ENCODE measurements at regions not wholly inside any gene's neighbourhood (a gene's known extent, or its start where the extent isn't known, plus 50 kb on each side); places are given as distances from the start of the nearest gene placed in this dataset.
A peak's percentile ranks its signal among the peaks of the same experiment; 100 is the strongest.

GRCh38 chr9:88045686-88046085 is 71.4 kb upstream of the CDK20 start:
- Histone ChIP-seq H3K27me3 (no peaks in the 10 kb centered on the region), H3K36me3 (no peaks in the 10 kb centered on the region), H3K27ac (no peak overlapping the region), H3K4me1 (no peaks in the 10 kb centered on the region), H3K4me3 (no peak overlapping the region), H3K9me3 (peaks cover 0 to 9% (median 0%) of the 10 kb centered on the region in 4 donors)
- ATAC-seq: no peak
- no peak for TF ChIP-seq CTCF (IDR thresholded peaks at IDR 0.05)
- no peak for TF ChIP-seq POLR2A (IDR thresholded peaks at IDR 0.05)
- no peak for DNase-seq
- intact Hi-C loops (cut with DNase I): no loop called here
- 79% methylated on average over 3 of the region's 3 CpGs for WGBS (ENCODE audit: insufficient coverage, low coverage, low lambda C conversion rate, missing lambda C conversion rate)

GRCh38 chr9:88044200-88044599 is 69.9 kb upstream of the CDK20 start:
- ATAC-seq: no peak
- no peak overlapping the region for H3K4me3 ChIP-seq
- no peaks in the 10 kb centered on the region for H3K4me1 ChIP-seq
- no peaks in the 10 kb centered on the region for H3K36me3 ChIP-seq
- no peak for DNase-seq
- intact Hi-C loops (cut with DNase I): no loop called here
- H3K9me3 ChIP-seq: peaks cover 0 to 9% (median 0%) of the 10 kb centered on the region in 4 donors
- no peaks in the 10 kb centered on the region for H3K27me3 ChIP-seq
- WGBS (ENCODE audit: insufficient coverage, low coverage, low lambda C conversion rate, missing lambda C conversion rate): 67% methylated on average over 2 of the region's 3 CpGs
- H3K27ac ChIP-seq: no peak overlapping the region
- no peak for TF ChIP-seq POLR2A (IDR thresholded peaks at IDR 0.05)
- no peak for TF ChIP-seq CTCF (IDR thresholded peaks at IDR 0.05)

GRCh38 chr9:88043647-88044046 is 69.3 kb upstream of the CDK20 start:
- intact Hi-C loops (cut with DNase I): no loop called here
- ATAC-seq: no peak
- Histone ChIP-seq H3K27me3 (no peaks in the 10 kb centered on the region), H3K36me3 (no peaks in the 10 kb centered on the region), H3K4me3 (no peak overlapping the region), H3K27ac (no peak overlapping the region), H3K4me1 (no peaks in the 10 kb centered on the region), H3K9me3 (peaks cover 0 to 9% (median 0%) of the 10 kb centered on the region in 4 donors)
- TF ChIP-seq POLR2A (IDR thresholded peaks at IDR 0.05) (no peak), CTCF (IDR thresholded peaks at IDR 0.05) (no peak)
- WGBS (ENCODE audit: insufficient coverage, low coverage, low lambda C conversion rate, missing lambda C conversion rate): 100% methylated on average over 1 of the region's 3 CpGs
- no peak for DNase-seq

GRCh38 chr9:88041447-88041846 is 67.1 kb upstream of the CDK20 start:
- no peaks in the 10 kb centered on the region for H3K27me3 ChIP-seq
- no peak overlapping the region for H3K27ac ChIP-seq
- peaks cover 0 to 9% (median 0%) of the 10 kb centered on the region in 4 donors for H3K9me3 ChIP-seq
- peak in 3 of 4 donors; percentile 30 to 60 (median 50) for ATAC-seq
- no peaks in the 10 kb centered on the region for H3K4me1 ChIP-seq
- TF ChIP-seq CTCF (IDR thresholded peaks at IDR 0.05) (peak; percentile 41 to 56 (median 51)), POLR2A (IDR thresholded peaks at IDR 0.05) (no peak)
- 78% methylated on average over 1 of the region's 1 CpG for WGBS (ENCODE audit: insufficient coverage, low coverage, low lambda C conversion rate, missing lambda C conversion rate)
- no peak for DNase-seq
- intact Hi-C loops (cut with DNase I): no loop called here
- no peak overlapping the region for H3K4me3 ChIP-seq
- H3K36me3 ChIP-seq: no peaks in the 10 kb centered on the region

GRCh38 chr9:88037285-88037845 is 63.0 kb upstream of the CDK20 start:
- Histone ChIP-seq H3K27ac (no peak overlapping the region), H3K36me3 (no peaks in the 10 kb centered on the region), H3K27me3 (no peaks in the 10 kb centered on the region), H3K4me3 (no peak overlapping the region), H3K9me3 (no peaks in the 10 kb centered on the region), H3K4me1 (no peaks in the 10 kb centered on the region)
- TF ChIP-seq POLR2A (IDR thresholded peaks at IDR 0.05): no peak
- no peak for TF ChIP-seq CTCF (IDR thresholded peaks at IDR 0.05)
- WGBS (ENCODE audit: insufficient coverage, low coverage, low lambda C conversion rate, missing lambda C conversion rate): 71% methylated on average over 3 of the region's 3 CpGs
- no peak for DNase-seq
- intact Hi-C loops (cut with DNase I): no loop called here
- no peak for ATAC-seq

All from right lobe of liver (tissue), 6 donors.